SK-N-MC (cell line): ENCODE measurements at regions not wholly inside any gene's neighbourhood (a gene's known extent, or its start where the extent isn't known, plus 50 kb on each side); places are given as distances from the start of the nearest gene placed in this dataset.

Experiments used
- EZH2 ChIP-seq: fragments of 200-600 bp; sonication (generic); IDR thresholded peaks from one replicate; pipeline ENCODE4 v1.6.1; 2017; ENCODE audit warnings: antibody characterized with exemption
- POLR2AphosphoS5 ChIP-seq: IDR thresholded peaks from 2 replicates; pipeline ENCODE4 v1.6.1; 2012; ENCODE audit warnings: mild to moderate bottlenecking, low read depth, low read length, borderline replicate concordance

DNA sequence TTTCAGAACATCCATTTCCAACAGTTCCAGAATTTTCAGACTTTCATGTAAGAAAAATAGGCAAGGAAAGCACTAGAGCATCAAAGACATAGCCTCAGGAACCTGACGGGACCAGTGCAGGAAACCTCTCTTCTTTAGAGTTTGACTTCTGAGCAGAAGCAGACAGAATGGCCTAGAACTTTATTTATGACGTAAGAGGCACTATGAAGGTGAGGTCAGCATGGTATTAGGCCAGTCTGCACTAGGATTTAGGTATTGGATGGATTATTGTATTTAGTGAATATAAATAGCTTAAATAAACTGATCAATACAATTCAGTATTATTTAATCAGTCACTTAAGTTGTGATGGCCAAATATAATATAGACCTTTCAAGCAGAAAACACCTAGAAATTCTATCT lies 117.6 kb downstream of the CYRIA start:
- TF ChIP-seq EZH2 (no peak), POLR2AphosphoS5 (no peak)
